SK-N-SH (cell line): ENCODE measurements at regions not wholly inside any gene's neighbourhood (a gene's known extent, or its start where the extent isn't known, plus 50 kb on each side); places are given as distances from the start of the nearest gene placed in this dataset.
A peak's percentile ranks its signal among the peaks of the same experiment; 100 is the strongest.

ENCODE experiments used
- CTCF ChIA-PET: fragments of 300-600, 350-600 bp; formaldehyde crosslinking; extraction: SDS; loops from one replicate; lab custom pipeline; 2021; lab: Yijun Ruan, JAX
- POLR2A ChIA-PET: fragments of 350-600 bp; sonication (Branson Sonifier 250); formaldehyde crosslinking; extraction: SDS; loops from one replicate; lab custom pipeline; 2020; ENCODE audit warnings: antibody characterized with exemption, inconsistent platforms; lab: Yijun Ruan, JAX
- DNase-seq: peaks from one replicate; pipeline ENCODE4 v3.0.0; 2012
- H2AFZ ChIP-seq: fragments of 200-600 bp; sonication (generic); 2 replicates; pipeline ENCODE4 v1.8.1; 2016; ENCODE audit warnings: antibody characterized with exemption, mild to moderate bottlenecking, low read depth
- H3F3A ChIP-seq: fragments of 200-600 bp; sonication (generic); replicated peaks from 2 replicates; pipeline ENCODE3; 2016; ENCODE audit warnings: antibody characterized with exemption, mild to moderate bottlenecking; ENCODE audit not compliant: insufficient read depth
- H3K27ac ChIP-seq, 2 experiments: fragments of 200-500 bp in 1 of 2; fragments of 200-600 bp in 1 of 2; sonication (Bioruptor generic) in 1 of 2; sonication (generic), shearing (Covaris generic) in 1 of 2; 2 replicates each; pipeline versions ENCODE4 v1.5.1 to v1.6.1; 2014 to 2016; ENCODE audit warnings: low read depth in 2 of 2, inconsistent platforms in 1 of 2, low read length in 1 of 2, mild to moderate bottlenecking in 1 of 2, mixed read lengths in 1 of 2
- H3K27me3 ChIP-seq: fragments of 200-600 bp; sonication (generic), shearing (Covaris generic); 2 replicates; pipeline ENCODE4 v1.6.1; 2016; ENCODE audit warnings: mixed run types; ENCODE audit not compliant: insufficient read depth
- H3K36me3 ChIP-seq, 2 experiments: fragments of 200-500 bp in 1 of 2; fragments of 200-600 bp in 1 of 2; sonication (Bioruptor generic) in 1 of 2; sonication (generic) in 1 of 2; replicated peaks in 1 of 2; 2 replicates each; pipeline versions ENCODE3 to v1.5.1; 2014 to 2016; ENCODE audit warnings: low read length in 1 of 2, mild to moderate bottlenecking in 1 of 2; ENCODE audit not compliant: insufficient read depth in 2 of 2, control insufficient read depth in 1 of 2
- H3K4me1 ChIP-seq, 2 experiments: fragments of 200-500 bp in 1 of 2; fragments of 200-600 bp in 1 of 2; sonication (Bioruptor generic) in 1 of 2; sonication (generic), shearing (Covaris generic) in 1 of 2; 2 replicates each; pipeline versions ENCODE4 v1.5.1 to v1.6.1; 2014 to 2016; ENCODE audit warnings: low read depth in 1 of 2, low read length in 1 of 2, mixed run types in 1 of 2; ENCODE audit not compliant: insufficient read depth in 2 of 2, control insufficient read depth in 1 of 2
- H3K4me2 ChIP-seq: fragments of 200-600 bp; sonication (generic), shearing (Covaris generic); 2 replicates; pipeline ENCODE4 v1.6.1; 2017; ENCODE audit warnings: mixed run types
- H3K4me3 ChIP-seq, 2 experiments: fragments of 200-500 bp in 1 of 2; fragments of 200-600 bp in 1 of 2; sonication (Bioruptor generic) in 1 of 2; sonication (generic), shearing (Covaris generic) in 1 of 2; 2 replicates each; pipeline versions ENCODE4 v1.5.1 to v1.8.1; 2014 to 2016; ENCODE audit warnings: low read depth in 2 of 2, inconsistent platforms in 1 of 2, low read length in 1 of 2, mild to moderate bottlenecking in 1 of 2, mixed read lengths in 1 of 2, moderate library complexity in 1 of 2
- H3K79me2 ChIP-seq: fragments of 200-600 bp; sonication (generic); 2 replicates; pipeline ENCODE4 v1.8.1; 2017; ENCODE audit warnings: mild to moderate bottlenecking; ENCODE audit not compliant: insufficient read depth
- H3K9ac ChIP-seq: fragments of 200-600 bp; sonication (generic); 2 replicates; pipeline ENCODE4 v1.6.1; 2017; ENCODE audit warnings: mixed run types
- H3K9me2 ChIP-seq: fragments of 200-600 bp; sonication (generic); 2 replicates; pipeline ENCODE4 v1.6.1; 2017; ENCODE audit warnings: mixed run types
- H3K9me3 ChIP-seq: fragments of 200-600 bp; sonication (generic); 2 replicates; pipeline ENCODE4 v1.6.1; 2017; ENCODE audit warnings: mixed run types, mild to moderate bottlenecking, moderate library complexity
- H4K20me1 ChIP-seq: fragments of 200-600 bp; sonication (generic); 2 replicates; pipeline ENCODE4 v1.6.1; 2017; ENCODE audit warnings: mild to moderate bottlenecking, mixed run types; ENCODE audit not compliant: insufficient read depth
- CHD2 ChIP-seq: fragments of 150-350 bp; IDR thresholded peaks from 2 replicates; pipeline ENCODE4 v1.6.1; 2018; ENCODE audit warnings: low read length; ENCODE audit not compliant: partially characterized antibody
- ELF1 ChIP-seq: IDR thresholded peaks from 2 replicates; pipeline ENCODE4 v1.4.0; 2012
- EP300 ChIP-seq, 2 experiments: IDR thresholded peaks; 2 replicates each; pipeline versions ENCODE4 v1.4.0 to v1.6.1; 2012; ENCODE audit warnings: borderline replicate concordance in 1 of 2, low read depth in 1 of 2, low read length in 1 of 2
- EZH2phosphoT487 ChIP-seq: fragments of 200-600 bp; sonication (generic); IDR thresholded peaks from 2 replicates; pipeline ENCODE4 v1.6.1; 2017; ENCODE audit warnings: low read depth, mixed run types, mild to moderate bottlenecking, antibody characterized with exemption, moderate library complexity, borderline replicate concordance
- FOSL2 ChIP-seq: IDR thresholded peaks from 2 replicates; pipeline ENCODE4 v1.4.0; 2012; ENCODE audit warnings: low read depth, mild to moderate bottlenecking, moderate library complexity, borderline replicate concordance
- FOXM1 ChIP-seq: IDR thresholded peaks from 2 replicates; pipeline ENCODE4 v1.4.0; 2012; ENCODE audit warnings: low read depth, mild to moderate bottlenecking
- GABPA ChIP-seq: IDR thresholded peaks from 2 replicates; pipeline ENCODE4 v1.4.0; 2012; ENCODE audit warnings: low read depth, mild to moderate bottlenecking
- MEF2A ChIP-seq: IDR thresholded peaks from 2 replicates; pipeline ENCODE4 v1.4.0; 2012; ENCODE audit warnings: low read depth, borderline replicate concordance
- NRF1 ChIP-seq: IDR thresholded peaks from 2 replicates; pipeline ENCODE4 v1.6.1; 2012; ENCODE audit warnings: low read depth, mild to moderate bottlenecking, low read length
- RAD21 ChIP-seq: IDR thresholded peaks from 2 replicates; pipeline ENCODE4 v1.6.1; 2012; ENCODE audit warnings: mild to moderate bottlenecking, low read length
- RFX5 ChIP-seq: IDR thresholded peaks from 2 replicates; pipeline ENCODE4 v1.6.1; 2012; ENCODE audit warnings: mild to moderate bottlenecking, improper control_type of control experiment, low read length
- SMC3 ChIP-seq: IDR thresholded peaks from 2 replicates; pipeline ENCODE4 v1.6.1; 2012; ENCODE audit warnings: low read depth, low read length, improper control_type of control experiment
- TAF1 ChIP-seq: IDR thresholded peaks from 2 replicates; pipeline ENCODE4 v1.6.1; 2012; ENCODE audit warnings: low read depth, mild to moderate bottlenecking, low read length, moderate library complexity, borderline replicate concordance
- TCF12 ChIP-seq: IDR thresholded peaks from 2 replicates; pipeline ENCODE4 v1.4.0; 2012
- TEAD4 ChIP-seq: IDR thresholded peaks from 2 replicates; pipeline ENCODE4 v1.4.0; 2012; ENCODE audit warnings: mild to moderate bottlenecking, borderline replicate concordance; ENCODE audit not compliant: insufficient read depth
- YY1 ChIP-seq: IDR thresholded peaks from 2 replicates; pipeline ENCODE4 v1.4.0; 2012; ENCODE audit warnings: low read depth, mild to moderate bottlenecking
- WGBS: methylation state at CpG from one replicate; pipeline ENCODE4 v1.1.6; 2017; ENCODE audit warnings: low lambda C conversion rate; 5-methylcytosine and 5-hydroxymethylcytosine counted together
- TF ChIP-seq, protein P1 (sequence below): IDR thresholded peaks from 2 replicates; pipeline ENCODE4 v1.4.0; 2012; ENCODE audit warnings: low read depth
- TF ChIP-seq, protein P2 (sequence below): IDR thresholded peaks from 2 replicates; pipeline ENCODE4 v1.4.0; 2012; ENCODE audit warnings: low read depth, borderline replicate concordance
- TF ChIP-seq, protein P3 (sequence below): IDR thresholded peaks from 2 replicates; pipeline ENCODE4; 2012
- TF ChIP-seq, protein P4 (sequence below): IDR thresholded peaks from 2 replicates; pipeline ENCODE4 v1.4.0; 2012; ENCODE audit warnings: low read depth, borderline replicate concordance
- TF ChIP-seq, protein P5 (sequence below): IDR thresholded peaks from 2 replicates; pipeline ENCODE4 v1.6.1; 2012; ENCODE audit warnings: mild to moderate bottlenecking, low read depth, low read length, moderate library complexity

- DNase-seq: no peak
- Histone ChIP-seq H3K36me3 (no peaks in the 10 kb centered on the region), H3K79me2 (no peaks in the 10 kb centered on the region), H3K27ac (no peak overlapping the region), H2AFZ (no peak overlapping the region), H3F3A (no peaks in the 10 kb centered on the region), H3K9me3 (no peaks in the 10 kb centered on the region; the same call in 1 of the 2 replicates), H4K20me1 (no peaks in the 10 kb centered on the region), H3K27me3 (peaks cover 25% of the 10 kb centered on the region), H3K9me2 (no peaks in the 10 kb centered on the region), H3K9ac (no peak overlapping the region), H3K4me1 (peaks cover 0 to 24% of the 10 kb centered on the region in 2 experiments; a peak in 2 of 4 replicates), H3K4me2 (no peak overlapping the region), H3K4me3 (no peak overlapping the region)
- no peak for TF ChIP-seq RFX5
- TF ChIP-seq EP300 (IDR thresholded peaks at IDR 0.05; ENCODE audit: borderline replicate concordance in 1 of 2, low read depth in 1 of 2, low read length in 1 of 2): no peak; a peak in 1 of 4 replicates
- no peak for TF ChIP-seq RAD21
- TF ChIP-seq, protein P1, sequence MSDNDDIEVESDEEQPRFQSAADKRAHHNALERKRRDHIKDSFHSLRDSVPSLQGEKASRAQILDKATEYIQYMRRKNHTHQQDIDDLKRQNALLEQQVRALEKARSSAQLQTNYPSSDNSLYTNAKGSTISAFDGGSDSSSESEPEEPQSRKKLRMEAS: no peak
- no peak for TF ChIP-seq MEF2A
- no peak for TF ChIP-seq TAF1
- TF ChIP-seq YY1: no peak
- TF ChIP-seq SMC3: no peak
- TF ChIP-seq GABPA: no peak
- peak; percentile 43; the same call in 1 of the 2 replicates for TF ChIP-seq TEAD4
- TF ChIP-seq FOSL2: no peak
- peak; percentile 73 for TF ChIP-seq TCF12
- TF ChIP-seq, protein P2, sequence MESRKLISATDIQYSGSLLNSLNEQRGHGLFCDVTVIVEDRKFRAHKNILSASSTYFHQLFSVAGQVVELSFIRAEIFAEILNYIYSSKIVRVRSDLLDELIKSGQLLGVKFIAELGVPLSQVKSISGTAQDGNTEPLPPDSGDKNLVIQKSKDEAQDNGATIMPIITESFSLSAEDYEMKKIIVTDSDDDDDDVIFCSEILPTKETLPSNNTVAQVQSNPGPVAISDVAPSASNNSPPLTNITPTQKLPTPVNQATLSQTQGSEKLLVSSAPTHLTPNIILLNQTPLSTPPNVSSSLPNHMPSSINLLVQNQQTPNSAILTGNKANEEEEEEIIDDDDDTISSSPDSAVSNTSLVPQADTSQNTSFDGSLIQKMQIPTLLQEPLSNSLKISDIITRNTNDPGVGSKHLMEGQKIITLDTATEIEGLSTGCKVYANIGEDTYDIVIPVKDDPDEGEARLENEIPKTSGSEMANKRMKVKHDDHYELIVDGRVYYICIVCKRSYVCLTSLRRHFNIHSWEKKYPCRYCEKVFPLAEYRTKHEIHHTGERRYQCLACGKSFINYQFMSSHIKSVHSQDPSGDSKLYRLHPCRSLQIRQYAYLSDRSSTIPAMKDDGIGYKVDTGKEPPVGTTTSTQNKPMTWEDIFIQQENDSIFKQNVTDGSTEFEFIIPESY: no peak
- TF ChIP-seq FOXM1: no peak
- TF ChIP-seq, protein P3, sequence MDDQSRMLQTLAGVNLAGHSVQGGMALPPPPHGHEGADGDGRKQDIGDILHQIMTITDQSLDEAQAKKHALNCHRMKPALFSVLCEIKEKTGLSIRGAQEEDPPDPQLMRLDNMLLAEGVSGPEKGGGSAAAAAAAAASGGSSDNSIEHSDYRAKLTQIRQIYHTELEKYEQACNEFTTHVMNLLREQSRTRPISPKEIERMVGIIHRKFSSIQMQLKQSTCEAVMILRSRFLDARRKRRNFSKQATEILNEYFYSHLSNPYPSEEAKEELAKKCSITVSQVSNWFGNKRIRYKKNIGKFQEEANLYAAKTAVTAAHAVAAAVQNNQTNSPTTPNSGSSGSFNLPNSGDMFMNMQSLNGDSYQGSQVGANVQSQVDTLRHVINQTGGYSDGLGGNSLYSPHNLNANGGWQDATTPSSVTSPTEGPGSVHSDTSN: 0 out of 2 replicates have a peak, but pooled peaks have one; percentile 11
- WGBS: 74% methylated on average over 4 of the region's 4 CpGs
- CTCF ChIA-PET: interaction anchor here (1.0 to 1.5 kb wide), 3 partner anchors 11 to 251 kb away, joined by 3 to 5 read pairs (median 3); no protein-coding TSS in a partner anchor
- POLR2A ChIA-PET: no interaction called here
Observed at GRCh38 chr4:26088433-26088928, 174.5 kb downstream of the SMIM20 start.

GRCh38 chr4:26093551-26093950, 179.5 kb downstream of the SMIM20 start:
- Histone ChIP-seq H3K4me3 (no peak overlapping the region), H3F3A (no peaks in the 10 kb centered on the region), H3K4me2 (no peak overlapping the region), H3K36me3 (no peaks in the 10 kb centered on the region), H3K27ac (no peak overlapping the region), H3K9me3 (no peaks in the 10 kb centered on the region; the same call in 1 of the 2 replicates), H3K79me2 (no peaks in the 10 kb centered on the region), H3K4me1 (no peaks in the 10 kb centered on the region), H3K9ac (no peak overlapping the region), H2AFZ (no peak overlapping the region), H3K9me2 (no peaks in the 10 kb centered on the region), H4K20me1 (no peaks in the 10 kb centered on the region), H3K27me3 (no peaks in the 10 kb centered on the region; the same call in 1 of the 2 replicates)
- ChIA-PET CTCF (interaction anchor here (0.6 to 2.0 kb wide), 4 partner anchors 10 to 237 kb away, joined by 3 to 6 read pairs (median 3); no protein-coding TSS in a partner anchor), POLR2A (no interaction called here)
- no peak for DNase-seq
- WGBS: 45% methylated on average over 3 of the region's 3 CpGs
- TF ChIP-seq TCF12 (no peak), NRF1 (no peak), CHD2 (no peak), TEAD4 (no peak), RFX5 (no peak), FOXM1 (no peak), ELF1 (no peak), EZH2phosphoT487 (no peak)
- TF ChIP-seq, protein P4, sequence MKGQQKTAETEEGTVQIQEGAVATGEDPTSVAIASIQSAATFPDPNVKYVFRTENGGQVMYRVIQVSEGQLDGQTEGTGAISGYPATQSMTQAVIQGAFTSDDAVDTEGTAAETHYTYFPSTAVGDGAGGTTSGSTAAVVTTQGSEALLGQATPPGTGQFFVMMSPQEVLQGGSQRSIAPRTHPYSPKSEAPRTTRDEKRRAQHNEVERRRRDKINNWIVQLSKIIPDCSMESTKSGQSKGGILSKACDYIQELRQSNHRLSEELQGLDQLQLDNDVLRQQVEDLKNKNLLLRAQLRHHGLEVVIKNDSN: no peak
- TF ChIP-seq, protein P5, sequence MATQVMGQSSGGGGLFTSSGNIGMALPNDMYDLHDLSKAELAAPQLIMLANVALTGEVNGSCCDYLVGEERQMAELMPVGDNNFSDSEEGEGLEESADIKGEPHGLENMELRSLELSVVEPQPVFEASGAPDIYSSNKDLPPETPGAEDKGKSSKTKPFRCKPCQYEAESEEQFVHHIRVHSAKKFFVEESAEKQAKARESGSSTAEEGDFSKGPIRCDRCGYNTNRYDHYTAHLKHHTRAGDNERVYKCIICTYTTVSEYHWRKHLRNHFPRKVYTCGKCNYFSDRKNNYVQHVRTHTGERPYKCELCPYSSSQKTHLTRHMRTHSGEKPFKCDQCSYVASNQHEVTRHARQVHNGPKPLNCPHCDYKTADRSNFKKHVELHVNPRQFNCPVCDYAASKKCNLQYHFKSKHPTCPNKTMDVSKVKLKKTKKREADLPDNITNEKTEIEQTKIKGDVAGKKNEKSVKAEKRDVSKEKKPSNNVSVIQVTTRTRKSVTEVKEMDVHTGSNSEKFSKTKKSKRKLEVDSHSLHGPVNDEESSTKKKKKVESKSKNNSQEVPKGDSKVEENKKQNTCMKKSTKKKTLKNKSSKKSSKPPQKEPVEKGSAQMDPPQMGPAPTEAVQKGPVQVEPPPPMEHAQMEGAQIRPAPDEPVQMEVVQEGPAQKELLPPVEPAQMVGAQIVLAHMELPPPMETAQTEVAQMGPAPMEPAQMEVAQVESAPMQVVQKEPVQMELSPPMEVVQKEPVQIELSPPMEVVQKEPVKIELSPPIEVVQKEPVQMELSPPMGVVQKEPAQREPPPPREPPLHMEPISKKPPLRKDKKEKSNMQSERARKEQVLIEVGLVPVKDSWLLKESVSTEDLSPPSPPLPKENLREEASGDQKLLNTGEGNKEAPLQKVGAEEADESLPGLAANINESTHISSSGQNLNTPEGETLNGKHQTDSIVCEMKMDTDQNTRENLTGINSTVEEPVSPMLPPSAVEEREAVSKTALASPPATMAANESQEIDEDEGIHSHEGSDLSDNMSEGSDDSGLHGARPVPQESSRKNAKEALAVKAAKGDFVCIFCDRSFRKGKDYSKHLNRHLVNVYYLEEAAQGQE: no peak
